T-helper 2 cell treated with Interferon-gamma antibody and Interleukin-4, amounts not matched to agents 100 ng/mL and 5 ng/mL, for 36 hours (primary cell): ENCODE measurements at regions not wholly inside any gene's neighbourhood (a gene's known extent, or its start where the extent isn't known, plus 50 kb on each side); places are given as distances from the start of the nearest gene placed in this dataset.

Experiments
- intact Hi-C: fragments of 100-400 bp; cut with micrococcal nuclease; formaldehyde crosslinking; loops from one replicate; pipeline ENCODE4 v1.15.1; 2023

GRCh38 chr22:26993886-26994285 lies 336.5 kb downstream of the MIAT start:
- intact Hi-C loops = no loop called here

GRCh38 chr22:26994801-26995200 lies 337.4 kb downstream of the MIAT start:
- intact Hi-C loops = no loop called here

DNA sequence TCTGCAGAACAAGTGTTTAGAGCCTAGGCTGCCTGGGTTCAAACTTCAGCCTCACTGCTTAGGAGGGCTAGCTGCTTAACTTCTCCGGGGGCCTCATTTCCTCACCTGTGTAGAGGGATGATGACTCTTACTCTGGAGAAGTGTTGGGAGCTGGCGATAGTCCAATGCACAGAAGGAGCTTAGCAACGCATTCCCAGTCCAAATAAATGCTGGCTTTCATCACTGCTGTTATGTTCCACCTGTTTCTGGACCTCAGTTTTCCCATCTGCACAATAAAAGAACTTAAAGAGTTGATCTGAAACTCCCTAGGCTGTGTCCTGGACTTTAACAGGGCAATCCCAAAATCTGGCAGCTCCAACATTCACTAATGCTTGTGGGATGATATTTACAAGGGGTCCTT lies 337.8 kb downstream of the MIAT start:
- intact Hi-C loops = no loop called here

GRCh38 chr22:26996154-26996553 lies 338.8 kb downstream of the MIAT start:
- intact Hi-C loops = no loop called here

- intact Hi-C loops = no loop called here
These were observed 340.7 kb downstream of the MIAT start for GRCh38 chr22:26998129-26998528.

GRCh38 chr22:26998716-26999115 lies 341.3 kb downstream of the MIAT start:
- intact Hi-C loops = no loop called here

- intact Hi-C loops = no loop called here
These were observed 345.9 kb downstream of the MIAT start for GRCh38 chr22:27003297-27003696.

DNA sequence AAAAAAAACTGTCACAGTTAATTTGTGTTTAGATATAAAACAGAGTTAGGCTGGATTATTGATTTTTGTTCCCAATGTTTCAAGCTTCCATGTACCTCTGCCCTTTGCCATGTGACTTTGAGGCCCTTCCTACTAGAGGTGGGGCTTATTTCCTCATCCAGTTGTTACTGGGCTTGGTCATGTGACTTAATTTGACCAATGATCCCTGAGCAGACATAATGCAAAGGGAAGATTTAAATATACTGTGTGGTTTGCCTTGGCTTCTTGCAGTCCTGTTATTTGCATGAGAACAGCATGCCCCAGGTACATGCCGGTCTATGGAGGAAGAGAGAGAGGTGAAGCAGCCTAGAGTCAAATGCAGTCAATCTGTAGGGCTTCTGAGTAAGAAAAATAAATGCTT lies 347.0 kb downstream of the MIAT start:
- intact Hi-C loops = no loop called here

DNA sequence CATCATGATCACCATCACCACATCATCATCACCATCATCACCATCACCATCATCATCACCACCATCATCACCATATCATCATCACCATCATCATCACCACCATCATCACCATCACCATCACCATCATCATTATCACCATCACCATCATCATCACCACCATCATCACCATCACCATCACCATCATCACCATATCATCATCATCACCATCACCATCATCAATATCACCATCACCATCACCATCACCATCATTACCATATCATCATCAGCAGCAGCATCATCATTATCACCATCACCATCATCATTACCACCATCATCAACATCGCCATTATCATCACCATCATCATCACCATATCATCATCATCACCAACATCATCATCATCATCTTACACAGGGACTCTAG lies 351.1 kb downstream of the MIAT start:
- intact Hi-C loops = no loop called here

DNA sequence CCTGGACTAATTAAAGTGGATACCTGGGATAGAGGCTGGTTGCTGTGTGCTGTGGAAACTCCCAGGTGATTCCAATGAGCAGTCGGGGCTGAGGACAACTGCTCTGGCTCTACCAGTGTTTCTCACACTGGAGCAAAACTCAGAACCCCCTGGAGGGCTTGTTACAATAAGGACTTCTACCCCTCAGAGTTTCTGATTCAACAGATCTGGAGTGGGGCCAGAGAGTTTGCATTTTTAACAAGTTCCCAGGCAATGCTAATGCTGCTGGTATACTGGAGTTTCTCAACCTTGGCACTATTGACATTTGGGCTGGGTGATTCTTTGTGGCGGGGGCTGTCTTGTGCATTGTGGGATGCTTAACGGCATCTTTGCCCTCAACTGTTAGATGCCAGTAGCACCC lies 353.7 kb downstream of the MIAT start:
- intact Hi-C loops = no loop called here

GRCh38 chr22:27011717-27012116 lies 354.3 kb downstream of the MIAT start:
- intact Hi-C loops = no loop called here

- intact Hi-C loops = no loop called here
These were observed 362.4 kb downstream of the MIAT start for GRCh38 chr22:27019827-27020226.

GRCh38 chr22:27022274-27022895 lies 365.0 kb downstream of the MIAT start:
- intact Hi-C loops = no loop called here

GRCh38 chr22:27022896-27023361 lies 365.5 kb downstream of the MIAT start:
- intact Hi-C loops = no loop called here

DNA sequence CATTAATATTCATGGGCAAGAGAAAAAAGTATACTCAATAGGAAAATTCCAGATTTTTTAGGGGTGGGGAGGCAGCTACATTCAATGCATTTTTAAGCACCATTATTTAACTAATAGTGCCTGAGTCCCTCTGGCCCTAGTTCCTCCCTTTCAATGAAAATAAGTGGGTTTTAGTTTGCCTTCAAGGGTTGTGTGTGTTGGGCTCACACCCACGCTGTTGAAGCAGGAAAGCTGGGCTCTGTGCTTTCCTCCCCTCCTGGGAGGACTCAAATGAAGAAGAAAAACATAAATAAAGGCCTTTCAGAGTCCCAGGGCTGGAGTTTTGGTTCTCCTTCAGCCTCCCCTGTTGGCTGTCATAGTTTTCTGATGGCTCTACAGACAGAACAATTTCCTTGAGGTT lies 366.2 kb downstream of the MIAT start:
- intact Hi-C loops = no loop called here

DNA sequence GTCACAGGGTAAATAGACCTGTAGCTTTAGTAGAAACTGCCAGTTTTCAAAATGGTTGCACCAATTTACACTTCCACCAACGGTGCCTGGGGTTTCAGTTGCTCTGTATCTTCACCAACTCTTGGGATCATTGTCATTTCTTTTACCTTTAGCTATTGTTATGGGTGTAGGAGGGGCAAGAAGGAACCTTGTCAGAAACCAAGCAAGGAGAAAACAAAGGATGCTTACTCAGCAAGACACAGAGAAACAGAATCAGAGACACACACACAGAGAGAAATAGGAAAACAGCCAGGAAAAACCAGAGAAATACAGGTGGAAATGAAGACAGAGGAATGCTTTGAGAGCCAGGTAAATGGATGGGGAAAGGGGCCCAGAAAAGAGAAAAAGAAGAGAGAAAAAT lies 367.6 kb downstream of the MIAT start:
- intact Hi-C loops = no loop called here

DNA sequence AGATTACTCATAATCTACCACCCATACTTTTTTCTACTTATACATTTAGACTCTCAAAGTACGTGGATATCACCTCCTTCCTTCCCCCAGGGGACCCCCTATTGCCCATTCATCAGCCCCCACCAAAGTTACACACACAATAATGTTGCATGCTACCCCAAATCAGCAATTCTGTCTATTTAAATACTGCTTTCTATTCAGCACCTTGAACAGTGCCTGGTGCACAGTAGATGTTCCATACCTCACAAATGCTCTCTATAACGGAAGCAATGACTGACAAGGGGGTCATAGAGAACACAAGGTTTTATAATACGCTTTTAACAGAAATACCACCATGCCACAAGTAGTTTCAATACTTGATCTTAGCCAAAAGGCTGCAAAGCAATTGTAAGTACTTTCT lies 370.7 kb downstream of the MIAT start:
- intact Hi-C loops = no loop called here

- intact Hi-C loops = no loop called here
These were observed 372.3 kb downstream of the MIAT start for GRCh38 chr22:27029584-27030130.

- intact Hi-C loops = no loop called here
These were observed 374.8 kb downstream of the MIAT start for GRCh38 chr22:27032091-27032761.

DNA sequence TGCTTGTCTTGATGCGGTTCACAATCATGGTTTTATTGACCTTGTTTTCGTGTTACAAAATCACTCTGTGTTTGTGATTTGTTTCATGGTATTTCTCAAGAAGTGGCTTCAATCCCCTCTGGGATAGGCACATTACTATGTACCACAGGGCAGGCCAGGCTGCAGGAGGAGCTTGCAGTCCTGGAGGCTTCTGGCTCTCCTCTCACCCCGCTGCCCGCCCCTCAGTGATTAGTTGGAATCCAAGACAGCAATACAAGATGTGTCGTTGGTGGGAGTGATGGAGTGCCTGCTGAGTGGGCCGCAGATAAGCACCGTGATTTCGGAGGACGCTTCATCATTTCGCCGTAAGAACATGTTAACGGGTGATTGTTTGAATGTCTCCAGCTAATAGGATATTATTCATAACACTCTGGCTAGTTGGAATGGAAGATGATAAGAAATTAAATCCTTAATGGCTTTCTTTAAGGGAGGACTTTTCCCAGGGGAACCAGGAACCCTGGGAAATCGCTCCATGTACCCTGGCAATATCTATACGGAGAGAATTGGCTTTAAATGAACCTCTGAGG lies 384.4 kb downstream of the MIAT start:
- intact Hi-C loops = no loop called here

DNA sequence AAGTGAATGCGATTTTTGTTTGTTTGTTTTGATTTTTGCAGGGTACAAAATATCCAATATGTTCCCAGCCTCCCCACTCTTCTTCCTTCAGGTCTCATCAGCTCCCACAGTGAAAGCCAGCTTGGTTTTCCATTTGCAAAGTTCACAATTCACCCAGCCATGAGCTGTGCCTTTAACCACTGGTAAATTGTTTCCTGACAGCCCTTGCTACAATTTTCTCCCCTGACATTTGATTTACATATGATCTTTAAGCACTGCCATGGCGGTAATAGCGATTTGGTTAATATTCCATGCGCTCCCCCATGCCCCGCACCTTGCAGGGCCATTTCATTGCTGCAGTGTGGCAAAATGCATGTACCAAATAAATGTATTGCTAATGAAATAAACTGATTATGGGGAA lies 385.9 kb downstream of the MIAT start:
- intact Hi-C loops = no loop called here

DNA sequence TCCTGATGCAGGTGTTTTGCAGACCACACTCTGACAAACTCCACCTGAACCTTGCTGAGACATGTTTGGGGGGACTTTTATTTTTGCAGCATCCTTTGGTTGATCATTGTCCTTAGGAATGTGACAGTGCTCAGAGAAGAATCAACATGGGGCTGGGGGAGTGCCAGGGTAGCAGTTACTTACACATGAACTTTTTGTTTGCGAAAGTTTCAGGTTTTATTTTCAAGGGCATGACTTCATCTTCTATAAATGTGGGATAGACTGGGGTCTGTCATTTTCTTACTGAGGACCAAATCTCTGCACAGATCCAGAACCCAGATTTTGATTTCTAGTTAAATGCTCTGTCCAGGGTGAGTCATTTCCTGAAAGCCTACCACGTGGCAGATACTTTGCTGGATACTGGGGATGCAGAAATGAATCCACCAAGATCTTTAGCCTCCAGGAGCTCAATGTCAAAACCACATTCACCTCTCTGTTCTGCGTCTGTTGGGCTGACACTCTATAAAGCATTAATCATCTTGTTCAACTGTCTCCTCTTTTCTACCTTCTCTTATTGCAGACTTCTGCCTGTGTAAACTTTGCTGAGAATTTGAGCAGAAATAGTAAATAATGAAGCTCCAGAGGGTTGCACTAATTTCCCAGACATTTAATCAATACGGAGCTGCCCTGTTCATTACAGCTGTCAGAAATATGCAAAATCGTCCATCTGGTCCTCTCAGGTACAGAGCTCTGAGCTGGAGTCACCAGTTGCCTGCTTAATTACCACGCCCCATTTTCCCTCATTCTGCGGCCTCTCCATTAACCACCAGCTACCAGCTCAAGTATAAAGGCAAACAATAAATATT lies 387.9 kb downstream of the MIAT start:
- intact Hi-C loops = no loop called here
